Fibroblast of gingiva (primary cell): ENCODE measurements at regions not wholly inside any gene's neighbourhood (a gene's known extent, or its start where the extent isn't known, plus 50 kb on each side); places are given as distances from the start of the nearest gene placed in this dataset.

Experiments used
- DNase-seq: peaks from one replicate; pipeline ENCODE4 v3.0.0-alpha.2; 2011; ENCODE audit warnings: low read depth

DNA sequence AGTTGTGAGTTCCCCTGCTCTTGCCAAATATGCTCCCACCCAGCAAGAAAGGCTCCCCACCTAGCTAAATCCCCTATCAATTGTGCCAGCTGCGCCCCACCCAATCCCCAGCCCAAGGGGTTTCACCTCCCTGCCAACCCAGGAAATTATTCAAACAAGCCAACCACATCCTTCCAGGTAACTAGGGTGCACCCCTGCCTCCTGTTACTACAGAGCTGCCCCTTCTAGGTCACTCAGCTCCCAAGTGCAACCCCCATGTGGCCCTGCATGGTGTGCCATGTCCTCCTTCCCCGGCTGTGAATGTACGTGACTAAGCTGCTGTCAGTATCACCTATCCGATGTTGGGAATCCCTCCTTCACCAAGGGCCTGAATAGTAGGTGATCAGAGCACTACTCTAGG lies 91.2 kb upstream of the LDAH start:
- no peak for DNase-seq

DNA sequence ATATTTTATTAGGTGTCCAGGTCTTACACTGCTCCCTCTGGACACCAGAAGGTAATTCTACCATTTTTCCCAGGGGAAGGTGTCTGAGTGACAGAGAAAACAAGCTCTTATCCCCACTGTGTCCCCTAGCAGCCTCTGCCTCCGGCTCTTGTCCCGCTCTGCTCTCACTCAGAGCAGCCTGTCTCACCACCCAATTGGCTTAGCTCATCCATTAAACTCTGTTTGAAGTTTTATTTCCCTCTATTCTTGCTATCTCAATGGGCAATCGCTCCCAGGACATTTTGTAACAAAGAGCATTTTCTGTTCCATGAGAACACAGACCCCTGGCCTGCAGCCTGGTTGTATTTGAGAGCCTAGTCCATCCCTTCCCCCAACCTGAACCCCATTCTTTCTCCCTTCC lies 90.6 kb upstream of the LDAH start:
- DNase-seq = no peak

DNA sequence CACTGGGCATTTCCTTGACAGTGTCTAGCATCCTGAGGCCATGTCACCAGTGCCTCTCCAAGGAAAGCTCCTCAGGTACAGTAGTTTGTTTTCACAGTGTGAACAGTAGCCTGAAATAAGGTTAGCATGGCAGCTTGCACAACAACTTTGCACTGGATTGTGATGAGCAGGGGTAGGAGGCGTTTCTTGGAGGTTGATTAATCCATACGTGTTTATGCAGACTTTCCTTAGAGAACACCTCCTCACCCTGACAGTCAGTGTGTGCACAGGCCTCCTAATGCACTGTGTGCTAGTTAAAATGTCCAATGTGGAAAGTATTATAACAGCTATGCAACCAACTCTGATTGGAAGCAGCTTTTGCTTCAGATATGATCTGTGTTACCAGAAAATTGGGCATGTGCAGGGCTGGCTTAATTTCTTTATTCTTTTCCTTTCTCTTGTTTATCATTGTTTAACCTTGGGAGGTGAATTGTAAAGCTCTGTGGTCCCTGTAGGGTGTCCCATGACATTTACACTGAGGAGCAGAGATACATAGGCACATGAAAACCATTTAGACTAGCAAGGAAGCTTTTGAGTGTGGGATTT lies 77.2 kb upstream of the LDAH start:
- no peak for DNase-seq

DNA sequence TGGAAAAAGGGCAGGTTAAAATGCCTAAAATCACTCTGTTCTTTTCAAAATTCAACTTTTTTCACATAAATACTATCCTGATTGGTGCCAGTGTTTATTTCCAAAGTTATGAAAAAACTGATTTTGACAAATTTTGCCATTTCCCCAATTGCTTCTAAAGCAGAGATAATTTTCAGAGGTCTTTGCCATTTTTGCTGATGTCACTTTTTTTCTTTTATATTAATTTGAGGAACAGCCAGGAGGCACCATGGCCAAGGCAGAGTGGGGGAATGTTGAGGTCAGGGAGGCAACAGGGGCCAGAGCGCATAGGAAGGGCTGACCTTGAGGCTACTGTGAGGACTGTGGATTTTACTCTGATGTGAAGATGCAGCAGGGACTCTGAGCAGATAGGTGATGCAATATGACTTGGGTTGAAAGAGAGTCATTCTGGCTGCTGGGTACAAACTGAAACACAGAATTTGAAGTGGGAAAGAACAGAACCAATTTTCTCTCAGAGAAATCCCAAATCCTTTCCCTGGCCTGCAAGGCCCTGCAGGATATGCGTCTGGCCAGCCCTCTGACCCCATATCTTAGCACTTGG lies 75.1 kb upstream of the LDAH start:
- no peak for DNase-seq

DNA sequence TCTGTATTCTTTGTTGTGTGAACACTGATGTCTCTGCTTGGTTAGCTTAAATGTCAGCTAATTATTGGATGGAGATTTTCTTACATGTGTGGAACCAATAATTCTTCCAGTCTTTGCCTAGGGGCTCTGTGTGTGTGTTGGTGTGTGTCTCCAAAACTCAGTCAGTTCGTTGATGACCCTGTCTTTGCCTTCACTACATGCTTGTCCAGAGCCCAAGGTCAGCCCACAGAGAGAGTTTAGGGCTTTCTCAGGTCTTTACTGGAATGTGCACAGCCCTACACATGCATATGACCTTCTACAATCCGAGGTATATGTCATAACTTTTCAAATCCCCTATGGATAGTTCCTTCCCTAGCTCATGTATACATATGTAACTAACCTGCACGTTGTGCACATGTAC lies 74.1 kb upstream of the LDAH start:
- DNase-seq = no peak

DNA sequence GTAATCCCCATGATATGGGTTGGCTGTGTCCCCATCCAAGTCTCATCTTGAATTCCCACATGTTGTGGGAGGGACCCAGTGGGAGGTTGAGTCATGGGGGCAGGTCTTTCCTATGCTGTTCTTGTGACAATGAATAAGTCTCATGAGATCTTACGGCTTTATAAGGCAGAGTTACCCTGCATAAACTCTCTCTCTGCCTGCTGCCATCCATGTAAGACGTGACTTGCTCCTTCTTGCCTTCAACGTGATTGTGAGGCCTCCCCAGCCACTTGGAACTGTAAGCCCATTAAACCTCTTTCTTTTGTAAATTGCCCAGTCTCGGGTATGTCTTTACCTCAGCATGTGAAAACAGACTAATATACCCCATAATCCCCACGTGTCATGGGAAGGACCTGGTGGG lies 61.9 kb upstream of the LDAH start:
- no peak for DNase-seq

DNA sequence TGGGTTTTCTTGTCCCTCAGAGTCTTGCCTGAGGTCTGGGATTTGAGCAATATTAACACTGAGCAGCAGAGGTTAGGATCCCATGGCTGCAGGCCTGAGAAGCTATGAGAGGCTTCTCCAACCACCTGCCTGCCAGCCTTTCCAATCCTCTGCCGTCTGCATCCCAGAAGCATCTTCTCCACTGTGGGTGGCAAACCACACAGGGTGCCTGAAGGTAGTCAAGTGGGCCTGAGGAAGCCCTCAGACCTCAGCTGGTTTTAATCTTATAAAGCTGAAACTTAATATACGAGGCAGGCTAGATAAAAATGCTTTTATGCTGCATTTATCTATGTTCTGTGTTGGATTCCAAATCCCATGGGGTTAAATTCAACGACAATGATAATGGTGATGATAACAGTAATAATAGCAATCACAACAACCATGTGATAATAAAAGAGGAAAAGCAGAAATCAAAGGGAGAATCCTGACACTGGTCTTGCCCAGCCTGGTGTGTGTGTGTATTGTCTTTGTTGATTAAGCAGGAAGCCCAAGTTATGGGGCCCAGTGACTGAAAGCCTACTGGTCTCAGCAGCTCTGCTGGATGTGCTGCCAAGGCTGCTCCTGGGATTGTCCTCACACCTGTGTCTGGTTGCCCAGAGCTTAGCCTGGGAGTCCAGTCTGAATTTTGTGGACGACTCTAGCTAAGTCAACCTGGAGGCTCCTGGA lies 59.7 kb upstream of the LDAH start:
- DNase-seq = no peak

DNA sequence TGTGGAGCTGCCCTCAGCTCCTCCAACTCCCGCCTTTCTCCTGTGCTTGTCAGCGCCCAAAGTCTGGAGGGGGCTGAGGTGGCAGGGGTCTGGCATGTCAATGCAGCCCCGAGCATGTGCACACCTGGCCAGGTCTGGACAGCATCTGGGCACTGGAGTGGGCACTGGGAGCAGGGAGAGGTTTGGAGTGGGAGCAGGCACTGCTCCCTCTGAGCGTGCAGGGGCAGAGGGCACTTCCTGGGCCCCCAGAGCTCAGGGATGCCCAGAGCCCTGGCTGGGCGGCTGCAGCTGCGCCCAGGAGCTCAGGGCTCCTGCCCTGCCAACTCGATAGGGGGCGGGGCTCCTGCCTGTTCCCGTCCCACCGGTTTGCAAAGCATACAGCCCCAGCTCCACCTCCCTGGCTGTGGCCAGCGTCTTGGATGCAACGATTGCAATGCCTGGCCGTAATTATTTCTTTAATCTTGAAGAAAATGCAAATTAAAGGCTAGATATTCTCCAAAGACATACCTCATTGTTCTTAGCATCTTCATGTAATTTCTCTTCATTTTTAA lies 57.4 kb upstream of the LDAH start:
- no peak for DNase-seq

DNA sequence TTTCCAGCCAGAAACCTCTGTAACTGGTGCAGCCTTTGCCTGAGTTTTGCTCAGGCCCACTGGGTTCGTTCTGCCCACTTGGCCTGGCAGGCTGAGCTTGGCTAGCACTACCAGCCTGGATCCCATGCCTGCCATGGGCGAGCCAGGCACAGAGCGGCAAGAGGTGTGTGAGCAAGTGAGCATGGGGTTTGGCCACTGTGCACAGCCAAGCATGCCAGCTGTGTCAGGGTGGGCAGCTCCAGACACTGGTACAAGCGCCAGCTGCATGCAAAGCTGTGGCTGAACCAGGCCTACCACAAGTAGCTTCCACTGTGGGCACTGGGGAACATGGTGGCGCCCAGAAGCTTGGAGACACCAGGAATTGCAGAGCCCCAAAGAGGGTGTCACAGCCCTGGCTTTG lies 56.3 kb upstream of the LDAH start:
- DNase-seq = no peak

DNA sequence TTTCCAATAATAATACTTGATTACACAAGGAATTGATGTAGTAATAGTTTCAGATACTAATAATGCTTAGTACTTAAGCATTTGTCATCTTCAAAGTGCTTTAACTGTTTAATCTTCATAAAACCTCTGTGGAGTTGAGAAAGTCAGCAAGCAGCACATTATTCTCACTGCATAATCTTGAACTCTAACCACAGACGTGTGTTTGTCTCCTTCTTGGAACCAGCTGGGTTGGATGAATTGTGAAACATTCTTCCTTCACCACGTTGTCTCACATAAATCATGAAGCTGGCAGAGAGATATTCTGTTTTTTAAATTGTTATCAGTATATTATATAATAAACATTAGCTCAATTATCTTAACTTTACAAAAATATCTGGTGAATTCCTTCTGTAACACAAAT lies 55.1 kb upstream of the LDAH start:
- no peak for DNase-seq
